ENCODE measurements at regions not wholly inside any gene's neighbourhood (a gene's known extent, or its start where the extent isn't known, plus 50 kb on each side); places are given as distances from the start of the nearest gene placed in this dataset.

- TF ChIP-seq EZH2 (IDR thresholded peaks at IDR 0.05; ENCODE audit: borderline replicate concordance, low read depth, low read length, severe bottlenecking) = no peak
- no peak for TF ChIP-seq CTCF (IDR thresholded peaks at IDR 0.05; ENCODE audit: borderline replicate concordance, extremely low read depth, low read length, poor library complexity, severe bottlenecking)
Measured at GRCh38 chr2:78498125-78498524, 527.4 kb upstream of the REG3G start.

Measured in DND-41 (cell line).